Upper lobe of left lung (tissue), 4 donors: ENCODE measurements at regions not wholly inside any gene's neighbourhood (a gene's known extent, or its start where the extent isn't known, plus 50 kb on each side); places are given as distances from the start of the nearest gene placed in this dataset.

Experiments used
- EP300 ChIP-seq, 4 donors: sonication (generic); formaldehyde crosslinking; IDR thresholded peaks; one replicate each; pipeline ENCODE4 v1.5.1; 2017; ENCODE audit warnings: antibody characterized with exemption in 4 of 4, control low read depth in 2 of 4
- POLR2A ChIP-seq, 4 donors: fragments of 450-650 bp; IDR thresholded peaks; one replicate each; pipeline ENCODE4 v1.5.1; 2016 to 2017; ENCODE audit warnings: antibody characterized with exemption in 4 of 4, mild to moderate bottlenecking in 2 of 4
- POLR2AphosphoS5 ChIP-seq, 2 donors: sonication (generic); formaldehyde crosslinking; IDR thresholded peaks; one replicate each; pipeline ENCODE4 v1.5.1; 2017; ENCODE audit warnings: antibody characterized with exemption in 2 of 2
- TF ChIP-seq, protein P1 (sequence below), 6 experiments: fragments of 450-650 bp in 4 of 6; fragments of 200-600 bp in 2 of 6; sonication (generic) in 2 of 6; IDR thresholded peaks; one replicate each; pipeline ENCODE4 v1.5.1; 2016 to 2019; ENCODE audit warnings: antibody characterized with exemption in 6 of 6

DNA sequence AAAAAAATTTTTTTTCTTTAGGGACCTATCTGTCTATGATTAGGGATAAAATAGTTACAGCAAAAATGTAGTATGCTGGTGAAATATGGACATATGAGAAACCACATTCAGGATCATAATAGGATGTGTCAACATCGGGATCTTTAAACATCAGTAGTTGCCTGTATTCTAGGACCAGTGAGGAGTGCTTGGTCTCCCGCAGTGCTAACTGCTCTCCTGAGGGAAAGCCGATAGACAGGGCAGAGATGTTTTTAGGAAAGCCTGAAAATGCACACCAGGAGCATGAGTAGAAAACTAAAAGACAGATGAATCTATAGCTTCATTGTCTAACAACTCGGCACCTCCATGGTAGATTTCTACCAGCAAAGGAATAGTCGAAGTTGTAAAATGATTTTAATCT, 178.1 kb upstream of the SMIM31 start:
- TF ChIP-seq, protein P1, sequence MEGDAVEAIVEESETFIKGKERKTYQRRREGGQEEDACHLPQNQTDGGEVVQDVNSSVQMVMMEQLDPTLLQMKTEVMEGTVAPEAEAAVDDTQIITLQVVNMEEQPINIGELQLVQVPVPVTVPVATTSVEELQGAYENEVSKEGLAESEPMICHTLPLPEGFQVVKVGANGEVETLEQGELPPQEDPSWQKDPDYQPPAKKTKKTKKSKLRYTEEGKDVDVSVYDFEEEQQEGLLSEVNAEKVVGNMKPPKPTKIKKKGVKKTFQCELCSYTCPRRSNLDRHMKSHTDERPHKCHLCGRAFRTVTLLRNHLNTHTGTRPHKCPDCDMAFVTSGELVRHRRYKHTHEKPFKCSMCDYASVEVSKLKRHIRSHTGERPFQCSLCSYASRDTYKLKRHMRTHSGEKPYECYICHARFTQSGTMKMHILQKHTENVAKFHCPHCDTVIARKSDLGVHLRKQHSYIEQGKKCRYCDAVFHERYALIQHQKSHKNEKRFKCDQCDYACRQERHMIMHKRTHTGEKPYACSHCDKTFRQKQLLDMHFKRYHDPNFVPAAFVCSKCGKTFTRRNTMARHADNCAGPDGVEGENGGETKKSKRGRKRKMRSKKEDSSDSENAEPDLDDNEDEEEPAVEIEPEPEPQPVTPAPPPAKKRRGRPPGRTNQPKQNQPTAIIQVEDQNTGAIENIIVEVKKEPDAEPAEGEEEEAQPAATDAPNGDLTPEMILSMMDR (IDR thresholded peaks at IDR 0.05), result no peak
- TF ChIP-seq POLR2AphosphoS5 (IDR thresholded peaks at IDR 0.05) (no peak), POLR2A (IDR thresholded peaks at IDR 0.05) (no peak), EP300 (IDR thresholded peaks at IDR 0.05) (no peak)
